Nephron (organoid): ENCODE measurements at regions not wholly inside any gene's neighbourhood (a gene's known extent, or its start where the extent isn't known, plus 50 kb on each side); places are given as distances from the start of the nearest gene placed in this dataset.
"Not testable (repeated sequence)": the region's sequence is repeated elsewhere in the genome, so short reads cannot be mapped to it uniquely, and the experiment has no call there.

Experiments used
- H3K27ac Mint-ChIP-seq, 3 experiments: 2 replicates each; pipeline ENCODE4 v1.8.0; 2020; ENCODE audit warnings: mixed read lengths in 3 of 3, mild to moderate bottlenecking in 2 of 3, moderate library complexity in 1 of 3
- H3K27me3 Mint-ChIP-seq: 2 replicates; pipeline ENCODE4 v1.8.0; 2021; ENCODE audit warnings: low read depth, mild to moderate bottlenecking, moderate library complexity, mixed read lengths
- H3K36me3 Mint-ChIP-seq: 2 replicates; pipeline ENCODE4 v1.8.0; 2020; ENCODE audit warnings: low read depth, mixed read lengths
- H3K4me1 Mint-ChIP-seq: 2 replicates; pipeline ENCODE4 v1.8.0; 2020; ENCODE audit warnings: mixed read lengths
- H3K4me3 Mint-ChIP-seq, 3 experiments: 2 replicates each; pipeline ENCODE4 v1.8.0; 2020; ENCODE audit warnings: mild to moderate bottlenecking in 3 of 3, mixed read lengths in 3 of 3, moderate library complexity in 2 of 3
- H3K9me3 Mint-ChIP-seq: 2 replicates; pipeline ENCODE4 v1.8.0; 2020; ENCODE audit warnings: mixed read lengths
- TF ChIP-seq, protein P1 (sequence below), 3 experiments: fragments of 200-600 bp; sonication (generic); IDR thresholded peaks; one replicate each; pipeline ENCODE4 v1.5.0; 2021; ENCODE audit warnings: antibody characterized with exemption in 3 of 3; ENCODE audit not compliant: unreplicated experiment in 3 of 3

DNA sequence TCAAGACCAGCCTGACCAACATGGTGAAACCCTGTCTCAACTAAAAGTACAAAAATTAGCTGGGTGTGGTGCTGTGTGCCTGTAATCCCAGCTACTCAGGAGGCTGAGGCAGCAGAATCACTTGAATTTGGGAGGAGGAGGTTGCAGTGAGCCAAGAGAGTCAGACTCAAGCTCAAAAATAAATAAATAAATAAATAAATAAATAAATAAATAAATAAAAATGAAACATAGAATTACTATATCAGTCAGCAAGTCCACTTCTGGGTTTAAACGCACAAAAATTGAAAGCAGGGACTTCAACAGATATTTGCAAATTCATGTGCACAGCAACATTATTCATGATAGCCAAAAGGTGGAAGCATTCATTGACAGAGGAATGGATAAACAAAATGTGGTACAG lies 875.2 kb upstream of the ALG10B start:
- not testable (repeated sequence) for H3K27me3 Mint-ChIP-seq, H3K36me3 Mint-ChIP-seq, H3K4me3 Mint-ChIP-seq, H3K4me1 Mint-ChIP-seq, H3K27ac Mint-ChIP-seq
- H3K9me3 Mint-ChIP-seq: peaks cover 51% of the 10 kb centered on the region

DNA sequence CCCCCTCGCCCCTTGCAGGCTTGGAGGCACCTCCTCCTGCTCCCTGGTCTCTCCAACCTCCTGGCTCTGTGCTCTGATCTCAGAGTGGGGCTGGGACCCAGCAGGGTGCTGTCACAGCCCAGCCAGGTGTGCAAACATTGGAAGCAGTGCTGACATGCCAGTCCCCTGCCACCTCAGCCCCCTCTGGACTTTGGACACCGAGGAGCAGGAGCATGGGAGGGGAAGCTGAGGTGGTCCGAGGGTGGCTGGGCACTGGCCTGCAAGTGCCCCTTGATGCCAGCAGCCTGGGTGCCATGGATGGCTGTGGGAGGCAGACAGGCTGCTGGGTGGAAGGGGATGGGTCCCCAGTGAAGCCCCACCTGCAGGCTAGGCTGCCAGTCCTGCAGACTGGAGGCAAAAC lies 860.9 kb upstream of the ALG10B start:
- not testable (repeated sequence) for H3K4me3 Mint-ChIP-seq, H3K27ac Mint-ChIP-seq, H3K36me3 Mint-ChIP-seq, H3K4me1 Mint-ChIP-seq, H3K27me3 Mint-ChIP-seq
- peaks cover 28% of the 10 kb centered on the region for H3K9me3 Mint-ChIP-seq

DNA sequence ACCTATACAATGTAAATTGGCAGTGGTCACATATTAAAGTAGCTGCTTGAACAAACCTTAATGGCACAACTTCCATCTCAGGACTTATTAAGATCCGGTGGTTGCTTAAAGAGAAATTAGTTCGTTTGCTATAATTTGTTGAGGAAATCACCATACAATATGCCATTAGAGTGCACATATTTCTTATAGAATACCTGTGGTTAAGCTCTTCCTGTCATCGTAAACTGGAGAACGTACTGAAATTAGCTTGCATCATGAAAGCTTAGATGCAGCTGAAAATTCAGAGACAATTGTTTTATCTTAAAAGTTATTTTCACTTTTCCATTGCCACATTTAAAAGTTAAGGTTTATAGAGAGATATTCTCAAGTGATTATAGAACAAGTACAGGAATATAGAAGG lies 818.6 kb upstream of the ALG10B start:
- H3K36me3 Mint-ChIP-seq, H3K27me3 Mint-ChIP-seq, H3K4me1 Mint-ChIP-seq, H3K4me3 Mint-ChIP-seq, H3K27ac Mint-ChIP-seq: not testable (repeated sequence)
- H3K9me3 Mint-ChIP-seq: peaks cover 14% of the 10 kb centered on the region

DNA sequence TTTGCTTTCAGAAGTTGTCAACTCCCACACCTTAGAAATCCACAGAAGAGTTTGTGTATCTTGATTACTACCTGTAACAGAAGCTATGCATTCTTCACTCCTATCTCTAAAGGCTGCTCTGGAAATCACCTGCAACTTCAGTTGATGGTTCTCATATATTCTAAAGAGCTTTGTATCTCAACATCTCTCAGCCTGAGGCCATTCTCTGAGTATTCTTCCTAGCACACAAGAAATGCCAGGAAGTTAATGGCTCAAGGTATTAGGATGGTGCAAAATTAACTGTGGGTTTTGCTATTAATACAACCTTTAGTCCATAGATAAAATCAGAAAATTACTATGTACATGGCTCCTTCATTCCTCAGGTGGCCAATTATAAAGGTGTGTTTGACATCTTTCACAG lies 806.3 kb upstream of the ALG10B start:
- H3K27ac Mint-ChIP-seq, H3K4me1 Mint-ChIP-seq, H3K36me3 Mint-ChIP-seq, H3K27me3 Mint-ChIP-seq, H3K4me3 Mint-ChIP-seq: not testable (repeated sequence)
- peaks cover 16% of the 10 kb centered on the region for H3K9me3 Mint-ChIP-seq

DNA sequence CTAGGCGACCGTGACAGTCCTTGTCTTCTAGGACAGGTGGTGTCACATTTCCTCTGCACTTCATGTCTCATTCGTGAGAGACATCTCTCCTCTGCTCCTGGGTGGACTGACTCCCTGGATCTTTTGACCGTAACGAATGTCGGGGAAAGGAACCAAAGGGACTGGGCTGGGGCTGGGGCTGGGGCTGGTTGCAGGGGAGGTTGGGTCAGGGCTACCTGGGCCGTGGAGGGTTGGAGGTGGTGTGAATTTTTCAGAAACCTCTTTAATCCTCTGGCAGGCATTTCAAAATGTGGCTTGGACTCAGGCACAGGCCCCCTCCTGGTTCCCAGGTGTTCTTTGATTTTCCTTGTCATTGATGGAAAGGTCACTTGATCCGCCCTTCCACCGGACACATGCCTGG lies 776.0 kb upstream of the ALG10B start:
- H3K36me3 Mint-ChIP-seq: peaks cover 11% of the 10 kb centered on the region
- not testable (repeated sequence) for H3K4me1 Mint-ChIP-seq, H3K27ac Mint-ChIP-seq

DNA sequence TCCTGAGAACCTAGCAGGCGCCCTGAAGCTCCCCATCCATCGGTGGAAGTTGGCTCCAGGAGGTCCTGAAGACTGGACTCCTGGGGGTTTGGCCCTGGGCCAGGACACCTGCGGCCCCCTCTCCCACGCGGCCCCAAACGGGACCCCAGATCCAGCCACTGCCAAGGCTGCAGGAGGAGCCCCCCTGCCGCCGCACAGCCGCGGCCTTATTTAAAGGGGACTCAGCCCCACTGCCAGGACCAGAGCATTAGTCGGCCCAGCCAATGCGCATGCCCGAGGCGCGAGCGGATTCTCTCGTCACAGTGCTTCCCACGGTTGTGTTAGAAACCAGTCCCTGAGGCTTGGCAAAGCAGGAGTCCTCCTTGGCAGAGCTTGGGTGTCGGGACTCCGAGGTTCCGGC lies 775.2 kb upstream of the ALG10B start:
- H3K4me1 Mint-ChIP-seq: no peaks in the 10 kb centered on the region
- TF ChIP-seq, protein P1, sequence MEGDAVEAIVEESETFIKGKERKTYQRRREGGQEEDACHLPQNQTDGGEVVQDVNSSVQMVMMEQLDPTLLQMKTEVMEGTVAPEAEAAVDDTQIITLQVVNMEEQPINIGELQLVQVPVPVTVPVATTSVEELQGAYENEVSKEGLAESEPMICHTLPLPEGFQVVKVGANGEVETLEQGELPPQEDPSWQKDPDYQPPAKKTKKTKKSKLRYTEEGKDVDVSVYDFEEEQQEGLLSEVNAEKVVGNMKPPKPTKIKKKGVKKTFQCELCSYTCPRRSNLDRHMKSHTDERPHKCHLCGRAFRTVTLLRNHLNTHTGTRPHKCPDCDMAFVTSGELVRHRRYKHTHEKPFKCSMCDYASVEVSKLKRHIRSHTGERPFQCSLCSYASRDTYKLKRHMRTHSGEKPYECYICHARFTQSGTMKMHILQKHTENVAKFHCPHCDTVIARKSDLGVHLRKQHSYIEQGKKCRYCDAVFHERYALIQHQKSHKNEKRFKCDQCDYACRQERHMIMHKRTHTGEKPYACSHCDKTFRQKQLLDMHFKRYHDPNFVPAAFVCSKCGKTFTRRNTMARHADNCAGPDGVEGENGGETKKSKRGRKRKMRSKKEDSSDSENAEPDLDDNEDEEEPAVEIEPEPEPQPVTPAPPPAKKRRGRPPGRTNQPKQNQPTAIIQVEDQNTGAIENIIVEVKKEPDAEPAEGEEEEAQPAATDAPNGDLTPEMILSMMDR (IDR thresholded peaks at IDR 0.05; ENCODE audit: unreplicated experiment in 3 of 3): no peak
- H3K27ac Mint-ChIP-seq: no peak overlapping the region
- peaks cover 11% of the 10 kb centered on the region for H3K36me3 Mint-ChIP-seq
- H3K4me3 Mint-ChIP-seq: no peak overlapping the region
- H3K27me3 Mint-ChIP-seq: no peaks in the 10 kb centered on the region
- H3K9me3 Mint-ChIP-seq: peaks cover 44% of the 10 kb centered on the region

More for the DNA sequence above, 776.0 kb upstream of the ALG10B start:
- not testable (repeated sequence) for H3K4me3 Mint-ChIP-seq, H3K27me3 Mint-ChIP-seq
- peaks cover 38% of the 10 kb centered on the region for H3K9me3 Mint-ChIP-seq

DNA sequence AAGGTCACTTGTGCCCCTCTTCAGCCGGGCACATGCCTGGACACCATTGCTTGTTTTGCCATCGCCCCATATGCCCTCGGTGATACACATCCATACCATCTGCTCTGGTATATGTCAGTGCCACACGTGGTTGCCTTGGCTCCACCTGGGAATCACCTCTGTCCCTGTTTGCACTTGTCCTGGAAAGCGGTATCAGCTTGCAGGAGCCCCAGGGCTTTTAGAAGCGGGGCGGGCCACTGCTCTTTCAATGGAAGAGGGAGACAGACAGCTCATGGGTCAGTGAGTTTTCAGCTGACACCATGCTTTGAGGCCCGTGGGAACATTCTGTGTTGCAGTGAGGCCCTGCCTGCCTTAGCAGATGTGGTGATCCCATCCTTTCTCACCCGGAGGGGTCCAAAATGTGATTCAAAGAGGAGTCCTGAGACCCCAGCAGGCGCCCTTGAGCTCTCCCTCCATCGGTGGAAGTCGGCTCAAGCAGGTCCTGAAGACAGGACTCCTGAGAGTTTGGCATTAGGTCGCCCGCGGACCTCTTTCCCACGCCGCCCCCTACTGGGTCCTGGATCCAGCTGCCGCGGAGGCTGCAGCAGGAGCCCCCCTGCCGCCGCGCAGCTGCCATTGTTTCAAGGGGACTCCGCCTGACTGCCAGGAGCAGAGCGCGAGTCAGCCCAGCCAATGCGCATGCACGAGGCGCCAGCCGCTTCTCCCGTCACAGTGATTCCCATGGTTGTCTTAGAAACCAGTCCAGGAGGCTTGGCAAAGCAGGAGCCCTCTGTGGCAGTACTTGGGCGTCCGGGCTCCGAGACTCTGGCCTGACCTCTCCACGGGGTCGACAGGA lies 773.2 kb upstream of the ALG10B start:
- no peaks in the 10 kb centered on the region for H3K27me3 Mint-ChIP-seq
- H3K27ac Mint-ChIP-seq: no peak overlapping the region
- peaks cover 11% of the 10 kb centered on the region for H3K36me3 Mint-ChIP-seq
- H3K9me3 Mint-ChIP-seq: peaks cover 58% of the 10 kb centered on the region
- no peak overlapping the region for H3K4me3 Mint-ChIP-seq
- no peaks in the 10 kb centered on the region for H3K4me1 Mint-ChIP-seq
- TF ChIP-seq, protein P1 (IDR thresholded peaks at IDR 0.05; ENCODE audit: unreplicated experiment in 3 of 3): no peak

DNA sequence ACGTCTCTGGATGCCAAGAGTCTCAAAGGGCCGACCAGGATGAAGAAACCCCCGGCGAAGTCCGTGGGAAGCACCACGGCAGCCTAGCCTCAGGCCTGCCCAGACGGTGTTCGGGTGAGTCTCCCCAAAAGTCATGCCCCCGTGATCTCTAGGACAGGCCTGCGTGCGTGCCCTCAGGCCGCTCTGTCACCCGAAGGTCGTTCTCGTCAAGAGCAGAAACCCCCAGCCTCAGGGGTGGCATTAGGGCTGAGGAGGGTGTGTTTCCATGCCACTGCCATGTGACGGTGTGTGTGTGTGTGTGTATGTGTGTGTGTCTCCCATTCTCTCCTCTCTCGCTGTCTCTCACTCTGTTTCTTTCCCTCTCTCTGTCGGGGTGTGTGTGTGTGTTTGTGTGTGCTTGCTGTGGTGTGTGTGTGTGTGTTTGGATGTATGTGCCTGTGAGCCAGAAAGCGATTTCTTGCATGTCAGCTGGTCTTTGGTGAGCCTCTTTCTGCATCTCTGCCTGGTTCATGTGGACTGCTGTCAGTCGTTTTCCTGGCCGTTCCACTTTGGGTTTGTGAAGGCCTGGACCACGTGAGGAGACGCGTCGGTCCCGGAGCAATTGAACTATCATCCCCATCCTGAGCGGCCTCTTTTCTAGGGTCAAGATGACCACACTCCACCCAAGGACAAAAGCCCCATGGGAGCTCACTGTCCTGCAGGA lies 772.5 kb upstream of the ALG10B start:
- no peak overlapping the region for H3K4me3 Mint-ChIP-seq
- peaks cover 66% of the 10 kb centered on the region for H3K9me3 Mint-ChIP-seq
- H3K36me3 Mint-ChIP-seq: peaks cover 15% of the 10 kb centered on the region
- H3K27me3 Mint-ChIP-seq: no peaks in the 10 kb centered on the region
- no peak overlapping the region for H3K27ac Mint-ChIP-seq
- no peaks in the 10 kb centered on the region for H3K4me1 Mint-ChIP-seq
- TF ChIP-seq, protein P1 (IDR thresholded peaks at IDR 0.05; ENCODE audit: unreplicated experiment in 3 of 3): no peak

DNA sequence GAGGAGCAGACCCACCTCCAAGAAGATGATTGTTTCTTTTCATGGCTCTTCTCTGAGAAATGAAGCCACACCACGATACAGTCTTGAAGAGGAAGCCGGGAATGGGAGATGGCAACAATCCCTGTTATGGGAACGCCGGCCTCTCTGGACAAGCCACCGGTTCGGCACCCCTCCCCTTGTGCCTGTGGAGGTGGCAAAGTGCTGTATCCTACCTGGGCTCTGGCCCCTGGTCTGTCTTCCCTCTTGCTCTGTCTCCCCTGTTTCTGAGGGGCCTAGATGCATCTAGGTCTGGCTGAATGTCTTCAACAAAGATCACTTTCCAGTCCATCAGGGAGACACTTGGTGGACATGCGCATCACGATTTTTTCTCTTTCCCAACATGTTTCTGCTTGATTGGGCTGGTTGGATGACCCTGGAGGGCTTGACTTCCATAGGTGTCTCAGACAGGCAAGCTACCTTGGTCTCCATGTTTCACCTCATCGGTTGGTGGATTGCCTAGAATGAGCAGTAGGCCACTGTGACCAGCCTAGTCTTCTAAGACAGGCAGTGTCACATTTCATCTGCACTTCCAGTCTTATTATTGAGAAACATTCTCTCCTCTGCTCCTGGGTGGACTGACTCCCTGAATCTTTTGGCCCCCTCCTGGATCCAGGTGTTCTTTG lies 771.8 kb upstream of the ALG10B start:
- Mint-ChIP-seq H3K36me3 (peaks cover 15% of the 10 kb centered on the region), H3K9me3 (peaks cover 64% of the 10 kb centered on the region)
- not testable (repeated sequence) for H3K27ac Mint-ChIP-seq, H3K4me1 Mint-ChIP-seq, H3K4me3 Mint-ChIP-seq, H3K27me3 Mint-ChIP-seq
